Stimulated activated naive CD8-positive, alpha-beta T cell treated with anti-CD3 and anti-CD28 coated beads, Interleukin-15, amount 100 ng/mL, for 72 hours (primary cell): ENCODE measurements at regions not wholly inside any gene's neighbourhood (a gene's known extent, or its start where the extent isn't known, plus 50 kb on each side); places are given as distances from the start of the nearest gene placed in this dataset.

ENCODE experiments used
- ATAC-seq: fragments of 150-1000 bp; cut with Tn5 transposase; 2 replicates; pipeline ENCODE4 v1.10.0; 2021; ENCODE audit warnings: mild to moderate bottlenecking, moderate library complexity
- DNase-seq, 2 donors: peaks; one replicate each; pipeline ENCODE4 v3.0.0; 2021 to 2022
- H3K27ac Mint-ChIP-seq, 2 donors: one replicate each; pipeline ENCODE4 v1.8.0; 2022; ENCODE audit warnings: mild to moderate bottlenecking in 2 of 2, mixed read lengths in 2 of 2, moderate library complexity in 2 of 2
- H3K27me3 Mint-ChIP-seq: one replicate; pipeline ENCODE4 v1.8.0; 2022; ENCODE audit warnings: mixed read lengths
- H3K4me1 Mint-ChIP-seq: one replicate; pipeline ENCODE4 v1.8.0; 2022; ENCODE audit warnings: mild to moderate bottlenecking, mixed read lengths
- H3K4me3 Mint-ChIP-seq, 2 donors: one replicate each; pipeline ENCODE4 v1.8.0; 2022; ENCODE audit warnings: mild to moderate bottlenecking in 2 of 2, mixed read lengths in 2 of 2, moderate library complexity in 1 of 2
- H3K9me3 Mint-ChIP-seq, 2 donors: one replicate each; pipeline ENCODE4 v1.8.0; 2022; ENCODE audit warnings: mixed read lengths in 2 of 2

GRCh38 chr2:165033402-165033801, 78.1 kb upstream of the SLC38A11 start:
- no peak overlapping the region for H3K4me3 Mint-ChIP-seq
- DNase-seq, result no peak

GRCh38 chr2:165032559-165032958, 77.2 kb upstream of the SLC38A11 start:
- H3K4me3 Mint-ChIP-seq, result no peak overlapping the region
- ATAC-seq (no peak), DNase-seq (no peak)
- H3K27ac Mint-ChIP-seq, result no peak overlapping the region
- H3K9me3 Mint-ChIP-seq, result no peaks in the 10 kb centered on the region
- H3K27me3 Mint-ChIP-seq, result no peaks in the 10 kb centered on the region
- H3K4me1 Mint-ChIP-seq, result no peaks in the 10 kb centered on the region

More at GRCh38 chr2:165033402-165033801, 78.1 kb upstream of the SLC38A11 start:
- H3K27me3 Mint-ChIP-seq, result no peaks in the 10 kb centered on the region
- H3K4me1 Mint-ChIP-seq, result no peaks in the 10 kb centered on the region
- ATAC-seq, result no peak
- peaks cover 0 to 3% of the 10 kb centered on the region in 2 donors for H3K9me3 Mint-ChIP-seq
- no peak overlapping the region for H3K27ac Mint-ChIP-seq

GRCh38 chr2:165024199-165024598, 68.9 kb upstream of the SLC38A11 start:
- H3K4me1 Mint-ChIP-seq, result no peaks in the 10 kb centered on the region
- H3K4me3 Mint-ChIP-seq, result no peak overlapping the region
- H3K27ac Mint-ChIP-seq, result no peak overlapping the region
- peaks cover 7% of the 10 kb centered on the region for H3K27me3 Mint-ChIP-seq
- DNase-seq, result no peak
- peaks cover 0 to 5% of the 10 kb centered on the region in 2 donors for H3K9me3 Mint-ChIP-seq
- ATAC-seq, result no peak

- Mint-ChIP-seq H3K9me3 (peaks cover 0 to 5% of the 10 kb centered on the region in 2 donors), H3K4me3 (no peak overlapping the region), H3K4me1 (no peaks in the 10 kb centered on the region), H3K27ac (no peak overlapping the region), H3K27me3 (peaks cover 7% of the 10 kb centered on the region)
- DNase-seq (no peak), ATAC-seq (no peak)
Measured at GRCh38 chr2:165022781-165023180, 67.5 kb upstream of the SLC38A11 start.

- H3K9me3 Mint-ChIP-seq, result peaks cover 0 to 5% of the 10 kb centered on the region in 2 donors
- DNase-seq (no peak), ATAC-seq (no peak)
- H3K4me1 Mint-ChIP-seq, result no peaks in the 10 kb centered on the region
- H3K27ac Mint-ChIP-seq, result no peak overlapping the region
- H3K27me3 Mint-ChIP-seq, result peaks cover 20% of the 10 kb centered on the region
- H3K4me3 Mint-ChIP-seq, result no peak overlapping the region
Measured at GRCh38 chr2:165017966-165018596, 62.8 kb upstream of the SLC38A11 start.

GRCh38 chr2:165016772-165017411, 61.6 kb upstream of the SLC38A11 start:
- peak; percentile 9 to 12 for DNase-seq
- H3K9me3 Mint-ChIP-seq, result peaks cover 0 to 5% of the 10 kb centered on the region in 2 donors

GRCh38 chr2:165015052-165015642, 59.8 kb upstream of the SLC38A11 start:
- ATAC-seq (peak; percentile 56), DNase-seq (peak; percentile 39 to 44)
- no peaks in the 10 kb centered on the region for H3K4me1 Mint-ChIP-seq
- H3K27me3 Mint-ChIP-seq, result peaks cover 13% of the 10 kb centered on the region
- no peak overlapping the region for H3K27ac Mint-ChIP-seq
- peaks cover 0 to 2% of the 10 kb centered on the region in 2 donors for H3K9me3 Mint-ChIP-seq
- no peak overlapping the region for H3K4me3 Mint-ChIP-seq

More at GRCh38 chr2:165016772-165017411, 61.6 kb upstream of the SLC38A11 start:
- H3K27ac Mint-ChIP-seq, result no peak overlapping the region
- H3K4me3 Mint-ChIP-seq, result no peak overlapping the region
- ATAC-seq, result peak; percentile 78
- H3K4me1 Mint-ChIP-seq, result no peaks in the 10 kb centered on the region
- peaks cover 20% of the 10 kb centered on the region for H3K27me3 Mint-ChIP-seq

GRCh38 chr2:165013944-165014619, 58.8 kb upstream of the SLC38A11 start:
- no peak for ATAC-seq
- H3K27ac Mint-ChIP-seq, result no peak overlapping the region
- no peaks in the 10 kb centered on the region for H3K9me3 Mint-ChIP-seq
- DNase-seq, result no peak
- H3K4me3 Mint-ChIP-seq, result no peak overlapping the region
- no peaks in the 10 kb centered on the region for H3K4me1 Mint-ChIP-seq
- H3K27me3 Mint-ChIP-seq, result peaks cover 13% of the 10 kb centered on the region

GRCh38 chr2:165011199-165011598, 55.9 kb upstream of the SLC38A11 start:
- H3K4me1 Mint-ChIP-seq, result no peaks in the 10 kb centered on the region
- H3K4me3 Mint-ChIP-seq, result no peak overlapping the region
- no peak for ATAC-seq
- no peak overlapping the region for H3K27ac Mint-ChIP-seq
- no peaks in the 10 kb centered on the region for H3K9me3 Mint-ChIP-seq
- DNase-seq, result no peak
- peaks cover 13% of the 10 kb centered on the region for H3K27me3 Mint-ChIP-seq

GRCh38 chr2:165010556-165010955, 55.2 kb upstream of the SLC38A11 start:
- H3K9me3 Mint-ChIP-seq, result no peaks in the 10 kb centered on the region
- DNase-seq (no peak), ATAC-seq (no peak)
- H3K4me1 Mint-ChIP-seq, result no peaks in the 10 kb centered on the region
- no peak overlapping the region for H3K4me3 Mint-ChIP-seq
- peaks cover 13% of the 10 kb centered on the region for H3K27me3 Mint-ChIP-seq
- peak overlapping the region in 1 of 2 donors; percentile 16 for H3K27ac Mint-ChIP-seq

GRCh38 chr2:165009466-165009865, 54.1 kb upstream of the SLC38A11 start:
- ATAC-seq, result no peak
- no peaks in the 10 kb centered on the region for H3K9me3 Mint-ChIP-seq
- DNase-seq, result no peak
- no peak overlapping the region for H3K27ac Mint-ChIP-seq
- H3K27me3 Mint-ChIP-seq, result peaks cover 7% of the 10 kb centered on the region
- H3K4me3 Mint-ChIP-seq, result no peak overlapping the region
- H3K4me1 Mint-ChIP-seq, result no peaks in the 10 kb centered on the region

GRCh38 chr2:165008730-165009315, 53.5 kb upstream of the SLC38A11 start:
- H3K4me3 Mint-ChIP-seq, result no peak overlapping the region
- ATAC-seq (no peak), DNase-seq (no peak)
- no peaks in the 10 kb centered on the region for H3K4me1 Mint-ChIP-seq
- H3K27me3 Mint-ChIP-seq, result peaks cover under 1% of the 10 kb centered on the region
- no peaks in the 10 kb centered on the region for H3K9me3 Mint-ChIP-seq
- no peak overlapping the region for H3K27ac Mint-ChIP-seq

- Mint-ChIP-seq H3K4me1 (no peaks in the 10 kb centered on the region), H3K4me3 (no peak overlapping the region), H3K27me3 (no peaks in the 10 kb centered on the region), H3K27ac (no peak overlapping the region), H3K9me3 (no peaks in the 10 kb centered on the region)
- DNase-seq (no peak), ATAC-seq (no peak)
Measured at GRCh38 chr2:165007161-165007744, 51.9 kb upstream of the SLC38A11 start.
